Sigmoid colon (tissue), 4 donors: ENCODE measurements at regions not wholly inside any gene's neighbourhood (a gene's known extent, or its start where the extent isn't known, plus 50 kb on each side); places are given as distances from the start of the nearest gene placed in this dataset.

ENCODE experiments used
- EP300 ChIP-seq, 4 donors: sonication (generic); formaldehyde crosslinking; IDR thresholded peaks; one replicate each; pipeline ENCODE4 v1.6.1; 2017; ENCODE audit warnings: antibody characterized with exemption in 4 of 4
- POLR2A ChIP-seq, 2 donors: fragments of 450-650 bp; IDR thresholded peaks; one replicate each; pipeline ENCODE4 v1.6.1; 2016; ENCODE audit warnings: antibody characterized with exemption in 2 of 2, mild to moderate bottlenecking in 2 of 2, moderate library complexity in 2 of 2
- POLR2AphosphoS5 ChIP-seq, 4 donors: sonication (generic); formaldehyde crosslinking; IDR thresholded peaks; one replicate each; pipeline ENCODE4 v1.6.1; 2017; ENCODE audit warnings: antibody characterized with exemption in 4 of 4
- TF ChIP-seq, protein P1 (sequence below), 4 experiments: fragments of 450-650 bp in 3 of 4; fragments of 200-600 bp in 1 of 4; IDR thresholded peaks; one replicate each; pipeline ENCODE4 v1.5.1; 2016 to 2019; ENCODE audit warnings: antibody characterized with exemption in 4 of 4, mild to moderate bottlenecking in 3 of 4, moderate library complexity in 2 of 4

DNA sequence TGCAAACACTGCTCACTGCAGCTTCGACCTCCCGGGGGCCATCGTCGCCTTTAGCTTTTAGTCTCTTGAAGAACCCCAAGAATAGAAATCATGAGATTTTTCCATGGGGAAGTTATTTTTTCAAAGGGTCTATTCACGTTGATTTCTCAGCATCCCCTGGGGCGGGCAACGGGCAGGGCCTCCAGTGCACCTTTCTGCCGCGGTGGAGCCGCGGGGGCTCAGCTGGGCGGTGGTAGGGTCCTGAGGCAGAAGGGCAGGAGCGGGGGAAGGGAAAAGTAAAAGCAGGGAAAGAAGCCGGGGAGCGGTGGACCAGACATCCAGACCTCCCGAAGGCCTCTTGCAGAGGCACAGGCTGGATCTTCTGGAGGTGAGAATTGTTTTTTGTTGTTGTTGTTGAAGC lies 253.8 kb downstream of the FAM72C start:
- TF ChIP-seq, protein P1, sequence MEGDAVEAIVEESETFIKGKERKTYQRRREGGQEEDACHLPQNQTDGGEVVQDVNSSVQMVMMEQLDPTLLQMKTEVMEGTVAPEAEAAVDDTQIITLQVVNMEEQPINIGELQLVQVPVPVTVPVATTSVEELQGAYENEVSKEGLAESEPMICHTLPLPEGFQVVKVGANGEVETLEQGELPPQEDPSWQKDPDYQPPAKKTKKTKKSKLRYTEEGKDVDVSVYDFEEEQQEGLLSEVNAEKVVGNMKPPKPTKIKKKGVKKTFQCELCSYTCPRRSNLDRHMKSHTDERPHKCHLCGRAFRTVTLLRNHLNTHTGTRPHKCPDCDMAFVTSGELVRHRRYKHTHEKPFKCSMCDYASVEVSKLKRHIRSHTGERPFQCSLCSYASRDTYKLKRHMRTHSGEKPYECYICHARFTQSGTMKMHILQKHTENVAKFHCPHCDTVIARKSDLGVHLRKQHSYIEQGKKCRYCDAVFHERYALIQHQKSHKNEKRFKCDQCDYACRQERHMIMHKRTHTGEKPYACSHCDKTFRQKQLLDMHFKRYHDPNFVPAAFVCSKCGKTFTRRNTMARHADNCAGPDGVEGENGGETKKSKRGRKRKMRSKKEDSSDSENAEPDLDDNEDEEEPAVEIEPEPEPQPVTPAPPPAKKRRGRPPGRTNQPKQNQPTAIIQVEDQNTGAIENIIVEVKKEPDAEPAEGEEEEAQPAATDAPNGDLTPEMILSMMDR (IDR thresholded peaks at IDR 0.05) = no peak
- TF ChIP-seq POLR2A (IDR thresholded peaks at IDR 0.05) = no peak
- TF ChIP-seq POLR2AphosphoS5 (IDR thresholded peaks at IDR 0.05) = no peak
- TF ChIP-seq EP300 (IDR thresholded peaks at IDR 0.05) = no peak
